ENCODE measurements at regions not wholly inside any gene's neighbourhood (a gene's known extent, or its start where the extent isn't known, plus 50 kb on each side); places are given as distances from the start of the nearest gene placed in this dataset.

DNA sequence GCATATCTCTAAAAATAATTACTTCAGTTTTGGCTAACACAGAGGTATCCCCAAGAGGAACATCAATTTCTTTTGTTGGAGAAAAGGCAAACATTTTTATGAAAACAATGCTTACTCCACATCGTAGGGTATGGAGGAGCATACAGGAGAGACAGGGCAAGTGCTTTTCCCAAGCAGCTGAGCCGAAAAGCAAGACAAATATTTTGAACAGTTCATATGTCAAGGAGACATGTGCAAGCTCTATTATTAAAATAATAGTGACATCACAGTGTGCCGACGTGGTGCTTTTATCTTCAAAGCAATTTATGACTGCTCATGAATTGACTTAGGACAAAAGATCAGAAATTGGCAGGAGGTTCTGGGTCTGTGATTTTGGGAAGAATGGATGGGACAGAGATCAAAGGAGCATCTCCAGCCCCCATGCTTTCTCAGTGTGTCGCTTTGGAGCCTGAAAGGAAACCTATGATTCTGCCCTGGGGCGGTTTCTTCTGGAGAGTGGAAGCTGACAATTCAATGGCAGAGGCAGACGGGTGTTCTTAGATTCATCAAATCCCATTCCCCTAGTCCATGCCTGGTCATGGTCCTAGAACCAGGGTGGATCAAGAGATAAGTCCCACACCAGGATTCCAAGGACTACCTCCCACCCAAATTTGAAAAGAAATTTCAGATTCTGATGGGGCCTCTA lies 97.1 kb downstream of the JCAD start:
- Mint-ChIP-seq H3K4me1 (ENCODE audit: low read depth) (no peaks in the 10 kb centered on the region), H3K27ac (no peak overlapping the region), H3K27me3 (peaks cover 4% of the 10 kb centered on the region), H3K4me3 (no peak overlapping the region), H3K9me3 (no peaks in the 10 kb centered on the region), H3K36me3 (no peaks in the 10 kb centered on the region)
- POLR2A ChIA-PET, result no interaction called here
- CTCF ChIA-PET, result no interaction called here
- no peak for DNase-seq
- intact Hi-C loops (cut with micrococcal nuclease), result no loop called here

DNA sequence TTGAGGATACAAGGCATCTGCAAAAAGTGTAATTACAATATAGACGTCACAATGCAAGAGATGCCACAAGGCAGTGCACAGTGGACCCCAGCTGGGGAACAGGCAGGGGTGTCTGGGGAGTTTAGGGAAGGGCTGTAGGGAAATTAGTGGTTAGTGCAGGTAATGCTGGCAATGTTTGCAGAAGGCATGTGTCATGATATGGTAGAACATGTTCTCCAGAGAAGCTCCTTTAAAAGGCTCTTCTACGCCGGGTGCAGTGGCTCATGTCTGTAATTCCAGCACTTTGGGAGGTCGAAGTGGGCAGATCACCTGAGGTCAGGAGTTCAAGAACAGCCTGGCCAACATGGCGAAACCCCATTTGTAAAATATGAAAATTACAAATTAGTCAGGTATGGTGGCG lies 98.0 kb downstream of the JCAD start:
- H3K4me1 Mint-ChIP-seq (ENCODE audit: low read depth), result no peaks in the 10 kb centered on the region
- CTCF ChIA-PET, result no interaction called here
- intact Hi-C loops (cut with micrococcal nuclease), result no loop called here
- POLR2A ChIA-PET, result no interaction called here
- peaks cover 4% of the 10 kb centered on the region for H3K27me3 Mint-ChIP-seq
- H3K27ac Mint-ChIP-seq, result no peak overlapping the region
- H3K9me3 Mint-ChIP-seq, result peaks cover 5% of the 10 kb centered on the region
- H3K4me3 Mint-ChIP-seq, result no peak overlapping the region
- peaks cover 3% of the 10 kb centered on the region for H3K36me3 Mint-ChIP-seq
- no peak for DNase-seq

DNA sequence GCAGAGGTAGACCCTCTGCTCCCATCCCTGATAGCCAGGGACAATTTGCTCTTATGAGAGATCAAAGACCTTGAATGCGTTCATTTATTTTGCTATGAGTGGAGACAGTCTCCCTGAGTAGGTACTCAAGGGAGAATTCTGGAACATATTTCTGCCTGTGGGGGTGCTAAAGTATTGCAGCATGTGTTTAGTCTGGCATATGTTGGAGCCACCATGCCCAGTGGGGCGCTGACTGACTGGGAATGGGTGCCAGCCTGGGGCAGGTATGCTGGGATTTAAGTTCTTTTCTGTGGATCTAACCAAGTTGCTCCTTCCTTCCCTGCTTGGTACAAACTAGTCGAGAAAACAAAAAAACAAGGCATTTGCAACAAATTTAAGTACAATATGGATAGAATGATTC lies 99.1 kb downstream of the JCAD start:
- ChIA-PET POLR2A (no interaction called here), CTCF (no interaction called here)
- peaks cover 6% of the 10 kb centered on the region for H3K9me3 Mint-ChIP-seq
- peaks cover 4% of the 10 kb centered on the region for H3K27me3 Mint-ChIP-seq
- H3K36me3 Mint-ChIP-seq, result peaks cover 3% of the 10 kb centered on the region
- H3K4me1 Mint-ChIP-seq (ENCODE audit: low read depth), result no peaks in the 10 kb centered on the region
- H3K27ac Mint-ChIP-seq, result no peak overlapping the region
- intact Hi-C loops (cut with micrococcal nuclease), result no loop called here
- no peak for DNase-seq
- H3K4me3 Mint-ChIP-seq, result no peak overlapping the region

DNA sequence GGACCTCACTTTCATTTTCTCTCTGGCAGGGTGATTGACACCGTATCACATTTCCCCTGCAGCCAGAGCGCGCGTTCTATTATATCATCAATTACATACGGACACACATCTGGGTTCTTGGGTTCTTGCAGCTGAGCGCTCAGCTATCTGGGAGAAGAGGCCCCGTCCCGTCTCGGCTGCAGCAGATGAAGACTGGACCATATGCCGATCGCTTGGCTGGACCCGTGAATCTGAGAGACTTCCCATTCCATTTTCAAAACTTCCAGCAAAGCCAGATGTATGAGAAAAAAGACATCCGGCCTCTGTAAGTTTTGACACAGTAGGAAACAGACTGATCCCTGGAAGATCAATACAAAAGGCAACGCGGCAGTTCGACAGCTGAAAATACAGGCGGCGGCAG lies 99.8 kb downstream of the JCAD start:
- intact Hi-C loops (cut with micrococcal nuclease), result no loop called here
- Mint-ChIP-seq H3K4me3 (no peak overlapping the region), H3K27ac (no peak overlapping the region), H3K27me3 (peaks cover 4% of the 10 kb centered on the region), H3K4me1 (ENCODE audit: low read depth) (no peaks in the 10 kb centered on the region), H3K36me3 (peaks cover 3% of the 10 kb centered on the region), H3K9me3 (peaks cover 6% of the 10 kb centered on the region)
- POLR2A ChIA-PET, result no interaction called here
- CTCF ChIA-PET, result no interaction called here
- no peak for DNase-seq

DNA sequence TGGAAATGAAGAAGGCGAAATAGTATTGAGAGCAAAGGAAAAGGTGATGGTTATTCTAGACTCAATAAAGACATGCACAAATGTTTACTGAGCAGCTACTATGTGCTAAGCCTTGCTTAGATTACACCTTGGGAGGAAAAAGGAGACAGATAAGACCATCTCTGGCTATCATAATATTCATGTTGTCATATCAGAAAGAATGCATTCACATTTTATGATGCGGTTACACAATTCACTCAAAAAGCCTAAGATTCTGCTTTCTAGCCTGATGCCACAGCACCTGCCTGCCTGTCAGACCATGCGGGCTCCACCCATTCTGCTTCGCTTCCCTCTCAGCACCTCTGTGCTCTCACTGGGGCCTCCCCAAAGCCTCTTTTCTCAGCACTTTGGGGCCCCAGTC lies 100.9 kb downstream of the JCAD start:
- no peak overlapping the region for H3K27ac Mint-ChIP-seq
- no peaks in the 10 kb centered on the region for H3K4me1 Mint-ChIP-seq (ENCODE audit: low read depth)
- H3K36me3 Mint-ChIP-seq, result peaks cover 3% of the 10 kb centered on the region
- peaks cover 6% of the 10 kb centered on the region for H3K9me3 Mint-ChIP-seq
- peaks cover 4% of the 10 kb centered on the region for H3K27me3 Mint-ChIP-seq
- ChIA-PET CTCF (no interaction called here), POLR2A (no interaction called here)
- DNase-seq, result no peak
- H3K4me3 Mint-ChIP-seq, result no peak overlapping the region
- intact Hi-C loops (cut with micrococcal nuclease), result no loop called here

DNA sequence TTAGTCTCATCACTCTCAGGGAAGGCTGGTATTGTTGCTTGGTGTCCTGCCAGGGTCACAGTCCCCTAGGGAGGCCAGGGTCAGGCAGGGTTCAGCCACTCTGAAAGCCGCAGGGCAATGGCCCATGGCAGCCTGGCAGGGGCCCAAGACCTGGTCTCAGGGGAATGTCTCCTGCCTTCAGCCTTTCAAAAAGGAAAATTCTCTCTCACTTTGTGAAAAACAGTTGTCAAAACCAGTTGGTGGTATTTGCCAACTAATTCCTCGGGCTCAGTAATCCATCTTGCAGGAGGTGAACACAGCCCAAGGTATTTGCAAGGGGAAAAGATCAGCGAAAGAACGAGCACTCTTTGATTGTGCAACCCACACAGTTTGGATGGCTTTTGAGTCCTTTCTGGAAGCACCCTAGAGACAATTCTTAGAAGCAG lies 101.5 kb downstream of the JCAD start:
- H3K4me3 Mint-ChIP-seq, result no peak overlapping the region
- peaks cover 6% of the 10 kb centered on the region for H3K9me3 Mint-ChIP-seq
- POLR2A ChIA-PET, result no interaction called here
- DNase-seq, result no peak
- peaks cover 4% of the 10 kb centered on the region for H3K27me3 Mint-ChIP-seq
- peaks cover 3% of the 10 kb centered on the region for H3K36me3 Mint-ChIP-seq
- CTCF ChIA-PET, result no interaction called here
- intact Hi-C loops (cut with micrococcal nuclease), result no loop called here
- no peak overlapping the region for H3K27ac Mint-ChIP-seq
- H3K4me1 Mint-ChIP-seq (ENCODE audit: low read depth), result no peaks in the 10 kb centered on the region

DNA sequence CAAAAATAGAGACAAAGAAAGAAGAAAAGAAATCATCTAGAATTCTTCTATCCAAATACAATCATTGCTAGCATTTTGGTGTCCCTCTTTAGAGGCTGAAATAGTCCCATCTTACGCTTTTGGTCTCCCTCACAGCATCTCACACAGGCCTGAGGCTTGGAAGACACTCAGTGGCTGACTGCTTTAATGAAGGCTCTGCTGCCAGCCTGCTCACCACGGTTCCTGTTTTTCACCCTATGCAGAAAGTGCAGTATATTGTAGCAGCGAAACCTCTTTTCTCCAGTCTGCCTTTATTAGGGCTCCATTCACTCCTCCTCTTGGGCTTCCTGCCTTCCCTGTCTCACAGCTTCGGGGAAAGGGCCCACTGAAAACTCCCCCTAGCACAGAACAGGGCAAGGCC lies 102.2 kb downstream of the JCAD start:
- Mint-ChIP-seq H3K36me3 (peaks cover 3% of the 10 kb centered on the region), H3K27me3 (peaks cover 4% of the 10 kb centered on the region), H3K9me3 (peaks cover 6% of the 10 kb centered on the region), H3K27ac (no peak overlapping the region), H3K4me3 (no peak overlapping the region), H3K4me1 (ENCODE audit: low read depth) (no peaks in the 10 kb centered on the region)
- DNase-seq, result no peak
- POLR2A ChIA-PET, result no interaction called here
- intact Hi-C loops (cut with micrococcal nuclease), result no loop called here
- CTCF ChIA-PET, result no interaction called here

DNA sequence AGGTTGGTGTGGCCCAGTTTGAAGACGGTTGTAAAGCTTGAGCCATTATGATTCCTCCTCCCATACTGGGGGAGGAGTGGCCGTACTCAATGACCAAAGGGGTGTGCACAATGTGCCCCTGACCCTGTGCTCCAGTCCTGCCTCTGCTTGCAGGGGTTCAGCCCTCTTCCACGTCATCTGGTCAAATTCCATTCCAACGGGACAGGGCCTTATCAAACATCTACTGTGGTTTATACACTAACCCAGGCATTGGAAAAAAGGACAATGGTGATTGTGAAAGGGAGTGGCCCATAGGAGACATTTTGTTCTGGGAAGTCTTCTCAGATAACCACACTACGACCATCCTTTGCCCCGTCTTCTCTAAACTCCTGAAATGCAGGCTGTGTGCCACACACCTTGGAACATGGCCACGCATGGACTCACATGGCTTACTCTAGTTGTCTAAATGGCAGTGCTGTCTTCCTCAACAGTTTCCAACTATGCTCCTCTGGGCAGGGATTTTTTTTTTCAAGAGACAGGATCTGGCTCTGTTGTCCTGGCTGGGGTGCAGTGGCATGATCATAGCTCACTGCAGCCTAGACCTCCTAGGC lies 103.0 kb downstream of the JCAD start:
- peaks cover 3% of the 10 kb centered on the region for H3K36me3 Mint-ChIP-seq
- POLR2A ChIA-PET, result no interaction called here
- peaks cover 6% of the 10 kb centered on the region for H3K9me3 Mint-ChIP-seq
- intact Hi-C loops (cut with micrococcal nuclease), result no loop called here
- H3K27ac Mint-ChIP-seq, result no peak overlapping the region
- no peak overlapping the region for H3K4me3 Mint-ChIP-seq
- H3K4me1 Mint-ChIP-seq (ENCODE audit: low read depth), result no peaks in the 10 kb centered on the region
- no peak for DNase-seq
- H3K27me3 Mint-ChIP-seq, result peaks cover 4% of the 10 kb centered on the region
- CTCF ChIA-PET, result no interaction called here

DNA sequence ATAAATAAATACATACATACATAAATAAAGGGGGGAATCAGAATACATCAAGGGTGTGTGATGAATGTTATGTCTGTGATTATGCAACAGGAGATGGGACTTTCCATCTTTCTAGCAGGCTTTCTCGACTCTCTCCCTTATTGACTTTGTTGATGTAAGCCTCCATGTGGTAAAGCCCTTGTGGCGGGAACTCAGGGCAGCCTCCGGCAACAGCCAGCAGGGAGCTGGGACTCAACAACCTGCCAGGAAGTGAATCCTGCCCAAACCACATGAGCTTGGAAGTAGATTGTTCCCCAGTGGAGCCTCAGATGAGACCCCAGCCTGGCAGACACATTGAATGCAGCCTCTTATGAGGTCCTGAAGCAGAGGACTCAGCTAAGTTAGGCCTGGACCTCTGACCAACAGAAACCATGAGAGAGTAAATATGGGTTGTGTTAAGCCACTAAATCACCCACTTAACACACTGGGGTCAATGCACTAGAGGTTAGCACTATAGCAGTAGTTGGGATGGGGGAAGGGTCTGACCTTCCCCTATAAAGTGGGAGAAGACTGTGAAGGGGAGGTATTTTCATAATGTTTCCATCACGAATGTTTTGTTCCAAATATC lies 104.0 kb downstream of the JCAD start:
- ChIA-PET CTCF (no interaction called here), POLR2A (no interaction called here)
- H3K36me3 Mint-ChIP-seq, result peaks cover 3% of the 10 kb centered on the region
- no peak overlapping the region for H3K4me3 Mint-ChIP-seq
- intact Hi-C loops (cut with micrococcal nuclease), result no loop called here
- H3K9me3 Mint-ChIP-seq, result peaks cover 6% of the 10 kb centered on the region
- H3K4me1 Mint-ChIP-seq (ENCODE audit: low read depth), result no peaks in the 10 kb centered on the region
- H3K27ac Mint-ChIP-seq, result no peak overlapping the region
- no peaks in the 10 kb centered on the region for H3K27me3 Mint-ChIP-seq
- no peak for DNase-seq

DNA sequence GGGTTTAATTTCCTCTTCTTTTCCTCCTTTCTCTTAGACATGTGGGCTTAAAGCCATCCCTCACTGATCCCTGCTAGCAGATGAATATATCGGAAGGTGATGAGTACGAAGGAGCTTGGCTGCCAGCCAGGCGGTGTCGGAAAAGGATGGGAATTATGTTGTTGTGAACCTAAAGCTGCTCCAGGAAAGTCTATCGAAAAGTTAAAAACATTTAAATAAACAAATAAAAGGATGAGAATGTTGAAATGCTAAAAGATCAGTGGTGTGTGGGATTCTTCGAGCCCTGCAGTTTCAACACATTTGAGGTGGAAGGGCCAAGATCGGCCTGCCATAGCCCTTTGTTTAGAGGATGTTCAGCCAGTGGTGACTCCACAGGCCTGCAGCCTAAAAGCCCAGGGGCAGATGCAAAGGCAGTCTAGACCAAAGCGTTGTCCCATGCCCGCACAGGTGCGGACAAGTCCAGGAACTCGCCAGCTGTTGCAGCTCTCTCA lies 107.9 kb downstream of the JCAD start:
- POLR2A ChIA-PET, result no interaction called here
- Mint-ChIP-seq H3K4me3 (no peak overlapping the region), H3K36me3 (no peaks in the 10 kb centered on the region), H3K27ac (no peak overlapping the region), H3K4me1 (ENCODE audit: low read depth) (peaks cover 11% of the 10 kb centered on the region), H3K27me3 (no peaks in the 10 kb centered on the region), H3K9me3 (peaks cover 2% of the 10 kb centered on the region)
- DNase-seq, result no peak
- CTCF ChIA-PET, result interaction anchor here (1.8 kb wide), 1 partner anchor 47 kb away, joined by 4 read pairs; no protein-coding TSS in a partner anchor
- intact Hi-C loops (cut with micrococcal nuclease), result no loop called here

DNA sequence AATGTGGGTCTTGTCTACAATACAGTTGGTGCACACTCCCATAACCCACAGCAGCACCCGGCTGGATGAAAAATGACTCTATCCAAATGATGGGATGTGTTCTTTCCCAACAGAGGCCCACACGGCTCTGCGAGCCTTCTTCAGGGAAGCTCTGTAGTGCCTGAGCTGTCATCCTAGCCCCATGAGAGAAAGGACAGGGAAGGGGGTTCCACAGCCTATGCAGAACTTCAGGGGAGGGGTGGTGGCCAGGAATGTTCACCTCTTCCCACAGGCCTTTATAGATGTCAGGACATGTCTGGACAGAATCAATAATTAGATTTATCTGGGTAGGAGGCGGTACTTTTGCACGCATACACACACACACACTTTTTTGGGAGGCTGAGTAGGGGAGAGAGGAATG lies 109.0 kb downstream of the JCAD start:
- no peak for DNase-seq
- H3K27ac Mint-ChIP-seq, result no peak overlapping the region
- H3K27me3 Mint-ChIP-seq, result no peaks in the 10 kb centered on the region
- no peaks in the 10 kb centered on the region for H3K36me3 Mint-ChIP-seq
- intact Hi-C loops (cut with micrococcal nuclease), result no loop called here
- CTCF ChIA-PET, result no interaction called here
- H3K9me3 Mint-ChIP-seq, result no peaks in the 10 kb centered on the region
- H3K4me1 Mint-ChIP-seq (ENCODE audit: low read depth), result peaks cover 11% of the 10 kb centered on the region
- POLR2A ChIA-PET, result no interaction called here
- no peak overlapping the region for H3K4me3 Mint-ChIP-seq

DNA sequence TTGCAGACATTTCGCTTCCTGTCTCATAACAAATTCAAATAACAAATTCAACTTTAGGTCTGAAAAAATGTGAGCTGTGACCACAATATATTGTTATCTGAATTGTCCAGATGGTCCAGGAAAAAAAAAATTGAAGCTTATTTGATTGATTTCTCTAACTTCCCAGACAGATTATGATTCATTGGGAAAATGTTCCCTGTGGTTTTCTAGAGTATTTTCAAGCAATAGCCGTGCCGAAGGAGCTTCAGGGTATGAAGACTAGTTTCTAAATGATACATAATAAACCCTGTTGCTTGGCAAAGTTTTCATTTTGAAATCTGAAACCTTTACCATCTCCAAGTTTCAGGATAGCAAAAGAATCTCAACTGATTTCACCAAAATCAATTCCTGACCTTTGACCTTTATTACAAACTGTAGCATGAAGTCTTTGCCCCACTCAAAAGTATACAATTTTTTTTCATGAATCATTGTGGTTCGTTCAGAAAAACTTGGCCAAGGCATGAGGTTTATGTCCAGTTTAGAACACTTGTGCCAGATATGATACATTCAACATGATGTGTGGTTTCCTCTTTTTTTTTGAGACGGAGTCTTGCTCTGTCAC lies 109.9 kb downstream of the JCAD start:
- H3K27me3 Mint-ChIP-seq, result no peaks in the 10 kb centered on the region
- H3K9me3 Mint-ChIP-seq, result no peaks in the 10 kb centered on the region
- H3K4me3 Mint-ChIP-seq, result no peak overlapping the region
- DNase-seq, result no peak
- POLR2A ChIA-PET, result no interaction called here
- intact Hi-C loops (cut with micrococcal nuclease), result no loop called here
- CTCF ChIA-PET, result interaction anchor here (1.2 kb wide), 1 partner anchor 213 kb away, joined by 3 read pairs; no protein-coding TSS in a partner anchor
- H3K27ac Mint-ChIP-seq, result no peak overlapping the region
- no peaks in the 10 kb centered on the region for H3K36me3 Mint-ChIP-seq
- peaks cover 11% of the 10 kb centered on the region for H3K4me1 Mint-ChIP-seq (ENCODE audit: low read depth)

Measured in activated CD4-positive, alpha-beta memory T cell treated with anti-CD3 and anti-CD28 coated beads for 36 hours (primary cell).